ENCODE measurements at regions not wholly inside any gene's neighbourhood (a gene's known extent, or its start where the extent isn't known, plus 50 kb on each side); places are given as distances from the start of the nearest gene placed in this dataset.

- ATAC-seq (ENCODE audit: low read depth) (no peak), DNase-seq (no peak)
- intact Hi-C loops (cut with micrococcal nuclease): no loop called here
- no peak for TF ChIP-seq CTCF (IDR thresholded peaks at IDR 0.05)
- ChIA-PET CTCF (no interaction called here), POLR2A (no interaction called here)
- H3K36me3 Mint-ChIP-seq (ENCODE audit: low read depth): no peaks in the 10 kb centered on the region
- no peak overlapping the region for H3K27ac Mint-ChIP-seq
- H3K4me3 Mint-ChIP-seq: no peak overlapping the region
- H3K27me3 Mint-ChIP-seq: no peaks in the 10 kb centered on the region
- H3K9me3 Mint-ChIP-seq: no peaks in the 10 kb centered on the region
- H3K4me1 Mint-ChIP-seq: no peaks in the 10 kb centered on the region
Observed at GRCh38 chr9:13943176-13943575, 370.8 kb downstream of the NFIB start.

- ATAC-seq (ENCODE audit: low read depth) (no peak), DNase-seq (no peak)
- H3K4me3 Mint-ChIP-seq: no peak overlapping the region
- ChIA-PET POLR2A (no interaction called here), CTCF (no interaction called here)
- H3K9me3 Mint-ChIP-seq: no peaks in the 10 kb centered on the region
- no peak overlapping the region for H3K27ac Mint-ChIP-seq
- H3K4me1 Mint-ChIP-seq: no peaks in the 10 kb centered on the region
- H3K36me3 Mint-ChIP-seq (ENCODE audit: low read depth): no peaks in the 10 kb centered on the region
- intact Hi-C loops (cut with micrococcal nuclease): no loop called here
- TF ChIP-seq CTCF (IDR thresholded peaks at IDR 0.05): no peak
- H3K27me3 Mint-ChIP-seq: no peaks in the 10 kb centered on the region
Observed at GRCh38 chr9:13942695-13943094, 371.2 kb downstream of the NFIB start.

- no peak overlapping the region for H3K4me3 Mint-ChIP-seq
- ChIA-PET POLR2A (no interaction called here), CTCF (no interaction called here)
- H3K36me3 Mint-ChIP-seq (ENCODE audit: low read depth): no peaks in the 10 kb centered on the region
- H3K27me3 Mint-ChIP-seq: no peaks in the 10 kb centered on the region
- no peak overlapping the region for H3K27ac Mint-ChIP-seq
- H3K9me3 Mint-ChIP-seq: no peaks in the 10 kb centered on the region
- no peak for ATAC-seq (ENCODE audit: low read depth)
- no peaks in the 10 kb centered on the region for H3K4me1 Mint-ChIP-seq
- DNase-seq: no peak
- no peak for TF ChIP-seq CTCF (IDR thresholded peaks at IDR 0.05)
- intact Hi-C loops (cut with micrococcal nuclease): no loop called here
Observed at GRCh38 chr9:13942201-13942600, 371.7 kb downstream of the NFIB start.

GRCh38 chr9:13941714-13942113, 372.2 kb downstream of the NFIB start:
- intact Hi-C loops (cut with micrococcal nuclease): no loop called here

GRCh38 chr9:13939701-13940490, 374.0 kb downstream of the NFIB start:
- intact Hi-C loops (cut with micrococcal nuclease): no loop called here
- ChIA-PET POLR2A (no interaction called here), CTCF (no interaction called here)
- Mint-ChIP-seq H3K9me3 (peaks cover 2% of the 10 kb centered on the region), H3K27ac (no peak overlapping the region), H3K4me3 (no peak overlapping the region), H3K27me3 (no peaks in the 10 kb centered on the region), H3K36me3 (ENCODE audit: low read depth) (no peaks in the 10 kb centered on the region), H3K4me1 (no peaks in the 10 kb centered on the region)
- ATAC-seq (ENCODE audit: low read depth) (no peak), DNase-seq (no peak)
- TF ChIP-seq CTCF (IDR thresholded peaks at IDR 0.05): no peak

More at GRCh38 chr9:13941714-13942113, 372.2 kb downstream of the NFIB start:
- TF ChIP-seq CTCF (IDR thresholded peaks at IDR 0.05): no peak
- no peaks in the 10 kb centered on the region for H3K9me3 Mint-ChIP-seq
- ChIA-PET POLR2A (no interaction called here), CTCF (no interaction called here)
- H3K4me1 Mint-ChIP-seq: no peaks in the 10 kb centered on the region
- ATAC-seq (ENCODE audit: low read depth) (no peak), DNase-seq (no peak)
- H3K27ac Mint-ChIP-seq: no peak overlapping the region
- H3K27me3 Mint-ChIP-seq: no peaks in the 10 kb centered on the region
- H3K4me3 Mint-ChIP-seq: no peak overlapping the region
- H3K36me3 Mint-ChIP-seq (ENCODE audit: low read depth): no peaks in the 10 kb centered on the region
